Hematopoietic multipotent progenitor cell (in vitro differentiated cells): ENCODE measurements at regions not wholly inside any gene's neighbourhood (a gene's known extent, or its start where the extent isn't known, plus 50 kb on each side); places are given as distances from the start of the nearest gene placed in this dataset.
"Not testable (repeated sequence)": the region's sequence is repeated elsewhere in the genome, so short reads cannot be mapped to it uniquely, and the experiment has no call there.

Experiments
- DNase-seq, 3 donors: peaks; one replicate each; pipeline ENCODE4 v3.0.0-alpha.2; 2011 to 2015; ENCODE audit warnings: low read depth in 2 of 3, low spot score in 2 of 3

DNA sequence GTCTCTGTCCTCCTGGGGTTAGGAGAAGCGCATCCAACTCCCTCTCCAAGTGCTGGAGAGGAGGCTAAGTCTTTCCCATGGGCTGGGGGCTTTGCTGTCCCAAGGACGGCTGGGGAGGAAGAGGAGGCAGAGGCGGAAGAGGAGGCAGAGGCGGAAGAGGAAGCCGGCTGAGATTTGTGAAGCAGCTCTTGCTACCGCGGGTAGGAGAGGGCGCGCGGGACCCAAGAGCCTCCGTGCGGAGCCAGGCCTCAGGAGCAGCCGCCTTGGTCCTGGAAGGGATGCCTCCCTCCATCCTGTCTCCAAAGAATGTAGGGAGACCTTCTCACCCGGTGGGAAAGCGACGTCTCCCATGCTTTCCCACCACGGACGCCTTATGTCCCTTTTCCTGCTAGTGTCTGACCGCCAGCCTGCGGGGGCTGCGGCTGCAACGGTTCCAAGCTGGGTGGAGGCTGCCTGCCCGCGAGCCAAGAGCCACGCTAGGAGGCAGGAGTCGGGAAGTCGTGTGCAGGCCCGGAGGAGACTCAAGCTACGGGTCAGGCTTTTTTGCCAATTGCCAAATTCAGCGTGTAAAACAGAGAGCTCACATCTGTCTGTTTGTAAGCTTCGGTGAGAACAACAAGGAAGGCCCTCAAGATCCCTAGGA is 320.3 kb downstream of the FAM72C start:
- no peak for DNase-seq

GRCh38 chr1:143644035-143644434 is 327.8 kb downstream of the FAM72C start:
- not testable (repeated sequence) for DNase-seq

DNA sequence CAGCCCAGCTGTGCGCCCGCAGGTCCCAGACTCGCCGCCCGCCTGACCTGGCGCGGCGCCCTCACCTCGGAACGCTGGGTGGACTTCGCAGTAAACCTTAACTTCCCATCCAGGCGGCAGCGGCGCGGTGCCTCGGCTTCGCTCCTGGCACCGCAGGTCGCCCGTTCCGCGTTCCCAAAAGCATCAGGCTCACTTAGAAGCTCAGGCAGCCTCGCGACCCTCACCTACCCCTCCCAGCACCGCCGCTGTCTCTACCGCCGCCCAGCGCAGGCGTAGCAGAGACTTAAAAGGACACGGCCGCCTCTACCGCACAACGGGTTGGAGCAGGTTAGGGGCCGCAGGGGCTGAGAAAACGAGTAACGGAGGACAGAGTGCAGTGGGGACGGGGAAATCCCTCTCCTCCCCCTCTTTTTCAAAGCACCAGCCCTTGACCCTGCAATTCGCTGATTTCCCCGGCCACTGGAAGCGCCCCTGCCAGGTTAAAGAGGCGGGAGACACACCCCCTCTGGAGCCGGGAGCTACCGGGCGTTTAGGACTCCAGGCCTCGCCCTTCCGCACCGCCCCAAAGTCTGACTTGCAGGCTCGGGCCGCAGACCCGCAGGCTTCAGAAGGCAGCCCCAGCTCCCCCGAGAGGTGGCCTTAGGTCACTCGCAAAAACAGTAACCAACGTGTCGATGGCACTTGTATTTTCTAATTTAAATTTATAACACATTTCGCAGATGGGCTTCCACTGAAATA is 328.5 kb downstream of the FAM72C start:
- no peak for DNase-seq

GRCh38 chr1:143625886-143626285 is 345.9 kb downstream of the FAM72C start:
- no peak for DNase-seq

- no peak for DNase-seq
Observed at GRCh38 chr1:143619851-143620250, 351.9 kb downstream of the FAM72C start.

DNA sequence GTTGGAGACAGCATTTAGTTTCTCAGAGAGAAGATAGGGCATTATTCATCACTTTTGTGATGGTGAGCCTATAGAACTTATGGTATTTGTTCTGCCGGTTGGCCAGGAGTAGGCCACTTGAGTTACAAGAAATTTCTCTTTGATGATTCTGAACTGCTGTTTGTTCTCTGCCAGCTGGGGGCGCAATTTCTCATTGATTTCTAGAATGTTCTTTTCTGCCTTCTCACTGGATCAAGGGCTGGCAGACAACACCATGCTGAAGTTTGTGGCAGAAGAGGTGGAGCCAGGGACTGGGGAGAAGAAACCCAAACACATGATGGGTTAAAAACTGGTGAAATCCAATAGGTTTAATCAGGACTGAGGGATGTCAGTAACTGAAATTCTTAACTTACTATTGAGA is 360.6 kb downstream of the FAM72C start:
- DNase-seq = no peak

GRCh38 chr1:143610196-143610595 is 361.6 kb downstream of the FAM72C start:
- DNase-seq = no peak

GRCh38 chr1:143604887-143605286 is 366.9 kb downstream of the FAM72C start:
- no peak for DNase-seq

DNA sequence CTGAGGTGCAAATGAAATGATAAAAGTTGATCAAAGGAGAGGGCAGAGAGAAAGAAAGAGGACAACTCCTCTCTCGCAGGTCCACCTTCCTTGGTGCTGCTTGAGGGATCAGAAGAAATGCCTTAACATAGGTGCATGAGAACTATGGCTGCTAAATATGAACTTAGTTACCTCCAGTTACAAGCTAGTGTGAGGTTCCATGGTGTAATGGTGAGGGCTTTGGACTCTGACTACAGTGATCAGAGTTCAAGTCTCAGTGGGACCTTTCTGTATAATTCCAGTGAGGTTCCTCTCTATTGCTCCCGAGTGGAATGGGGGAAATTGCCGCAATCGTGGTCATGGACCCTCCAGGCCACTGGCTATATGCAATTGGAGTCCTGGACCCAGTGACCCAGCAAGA is 387.3 kb downstream of the FAM72C start:
- no peak for DNase-seq

DNA sequence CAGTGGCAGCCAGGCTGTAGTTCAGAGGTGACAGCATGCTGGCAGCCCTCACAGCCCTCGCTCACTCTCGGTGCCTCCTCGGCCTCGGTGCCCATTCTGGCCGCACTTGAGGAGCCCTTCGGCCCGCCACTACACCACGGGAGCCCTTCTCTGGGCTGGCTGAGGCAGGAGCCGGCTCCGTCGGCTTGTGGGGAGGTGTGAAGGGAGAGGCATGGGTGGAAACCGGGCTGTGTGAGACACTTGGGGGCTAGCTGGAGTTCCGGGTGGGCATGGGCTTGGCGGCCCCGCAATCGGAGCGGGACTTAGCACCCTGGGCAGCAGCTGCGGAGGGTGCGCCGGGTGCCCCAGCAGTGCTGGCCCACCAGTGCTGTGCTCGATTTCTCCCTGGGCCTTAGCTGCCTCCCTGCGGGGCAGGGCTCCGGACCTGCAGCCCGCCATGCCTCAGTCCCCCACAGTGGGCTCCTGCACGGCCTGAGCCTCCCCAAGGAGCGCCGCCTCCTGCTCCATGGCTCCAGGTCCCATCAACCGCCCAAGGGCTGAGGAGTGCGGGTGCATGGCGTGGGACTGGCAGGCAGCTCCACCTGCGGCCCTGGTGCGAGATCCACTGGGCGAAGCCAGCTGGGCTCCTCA is 396.8 kb downstream of the FAM72C start:
- DNase-seq = no peak

- DNase-seq = not testable (repeated sequence)
Observed at GRCh38 chr1:143572661-143573060, 399.1 kb downstream of the FAM72C start.

DNA sequence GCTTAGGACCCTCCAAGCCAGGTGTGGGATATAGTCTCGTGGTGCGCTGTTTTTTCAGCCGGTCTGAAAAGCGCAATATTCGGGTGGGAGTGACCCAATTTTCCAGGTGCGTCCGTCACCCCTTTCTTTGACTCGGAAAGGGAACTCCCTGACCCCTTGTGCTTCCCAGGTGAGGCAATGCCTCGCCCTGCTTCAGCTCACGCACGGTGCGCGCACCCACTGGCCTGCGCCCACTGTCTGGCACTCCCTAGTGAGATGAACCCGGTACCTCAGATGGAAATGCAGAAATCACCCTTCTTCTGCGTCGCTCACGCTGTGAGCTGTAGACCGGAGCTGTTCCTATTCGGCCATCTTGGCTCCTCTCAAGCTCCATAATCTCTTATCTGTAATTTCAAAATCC is 408.0 kb downstream of the FAM72C start:
- DNase-seq = not testable (repeated sequence)

GRCh38 chr1:143553627-143554026 is 418.2 kb downstream of the FAM72C start:
- DNase-seq = no peak

DNA sequence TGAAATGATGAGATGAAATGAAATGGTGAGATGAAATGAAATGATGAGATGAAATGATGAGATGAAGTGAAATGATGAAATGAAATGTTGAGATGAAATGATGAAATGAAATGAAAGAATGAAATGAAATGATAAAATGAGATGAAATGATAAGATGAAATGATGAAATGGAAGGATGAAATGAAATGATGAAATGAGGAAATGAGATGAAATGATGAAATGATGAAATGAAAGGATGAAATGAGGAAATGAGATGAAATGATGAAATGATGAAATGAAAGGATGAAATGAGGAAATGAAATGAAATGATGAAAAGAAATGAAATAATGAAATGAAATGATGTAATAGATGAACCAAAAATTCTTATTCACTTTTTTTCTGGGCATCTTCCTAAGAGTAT is 467.1 kb downstream of the FAM72C start:
- not testable (repeated sequence) for DNase-seq

DNA sequence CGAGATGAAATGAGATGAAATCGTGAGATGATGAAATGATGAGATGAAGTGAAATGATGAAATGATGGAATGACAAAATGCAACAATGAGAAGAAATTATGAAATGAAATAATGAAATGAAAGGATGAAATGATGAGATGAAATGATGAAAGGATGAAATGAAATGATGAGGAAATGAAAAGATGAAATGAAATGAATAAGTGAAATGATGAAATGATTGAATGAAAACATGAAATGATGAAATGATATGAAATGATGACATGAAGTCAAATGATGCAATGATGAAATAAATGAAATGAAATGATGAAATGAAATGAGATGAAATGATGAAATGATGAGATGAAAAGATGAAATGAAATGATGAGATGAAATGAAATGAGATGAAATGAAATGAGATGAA is 467.7 kb downstream of the FAM72C start:
- not testable (repeated sequence) for DNase-seq

DNA sequence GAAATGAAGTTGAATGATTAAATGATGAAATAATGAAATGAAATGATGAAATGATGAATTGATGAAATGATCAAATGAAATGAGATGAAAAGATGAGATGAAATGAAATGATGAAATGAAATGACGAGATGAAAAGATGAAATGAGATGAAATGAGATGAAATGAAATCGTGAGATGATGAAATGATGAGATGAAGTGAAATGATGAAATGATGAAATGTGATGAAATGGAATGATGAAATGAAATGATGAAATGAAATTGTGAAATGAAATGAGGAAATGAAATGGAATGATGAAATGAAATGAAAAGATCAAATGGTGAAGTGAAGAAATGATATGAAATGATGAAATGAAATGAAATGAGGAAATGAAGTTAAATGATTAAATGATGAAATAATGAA is 468.7 kb downstream of the FAM72C start:
- DNase-seq = not testable (repeated sequence)

DNA sequence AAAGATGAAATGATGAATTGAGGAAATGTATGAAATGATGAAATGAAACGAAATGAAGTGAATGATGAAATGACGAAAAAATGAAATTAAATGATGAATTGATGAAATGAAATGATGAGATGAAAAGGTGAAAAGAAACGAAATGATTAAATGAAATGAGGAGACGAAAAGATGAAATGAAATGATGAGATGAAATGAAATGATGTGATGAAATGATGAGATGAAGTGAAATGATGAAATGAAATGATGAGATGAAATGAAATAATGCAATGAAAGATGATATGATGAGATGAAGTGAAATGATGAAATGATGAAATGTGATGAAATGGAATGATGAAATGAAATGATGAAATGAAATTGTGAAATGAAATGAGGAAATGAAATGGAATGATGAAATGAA is 469.7 kb downstream of the FAM72C start:
- DNase-seq = not testable (repeated sequence)

DNA sequence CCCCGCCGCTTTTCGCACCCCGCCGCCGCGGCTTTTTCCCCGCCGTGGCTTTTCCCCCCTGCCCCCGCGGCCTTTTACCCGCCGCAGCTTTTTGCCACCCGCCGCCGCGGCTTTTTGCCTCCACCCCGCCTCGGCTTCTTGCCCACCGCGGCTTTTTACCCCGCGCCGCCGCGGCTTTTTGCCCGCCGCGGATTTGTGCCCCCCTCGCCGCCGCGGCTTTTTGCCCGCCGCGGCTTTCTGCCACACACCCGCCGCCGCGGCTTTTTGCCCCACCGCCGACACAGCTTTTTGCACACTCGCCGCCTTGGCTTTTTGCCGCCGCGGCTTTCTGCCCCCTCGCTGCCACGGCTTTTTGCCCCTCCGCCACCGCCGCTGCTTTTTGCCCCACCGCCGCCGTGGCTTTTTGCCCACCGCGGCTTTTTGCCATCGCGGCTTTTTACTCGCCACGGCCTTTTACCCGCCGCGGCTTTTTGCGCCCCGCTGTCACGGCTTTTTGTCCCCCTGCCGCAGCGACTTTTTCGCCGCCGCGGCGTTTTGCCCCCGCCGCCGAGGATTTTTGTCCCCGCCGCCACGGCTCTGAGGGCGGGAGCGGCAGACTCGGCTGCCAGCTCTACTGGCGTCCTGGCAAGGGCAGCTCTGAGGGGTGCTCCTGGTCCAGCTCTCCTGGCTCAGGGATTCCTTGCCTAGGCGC is 473.6 kb downstream of the FAM72C start:
- DNase-seq = not testable (repeated sequence)

DNA sequence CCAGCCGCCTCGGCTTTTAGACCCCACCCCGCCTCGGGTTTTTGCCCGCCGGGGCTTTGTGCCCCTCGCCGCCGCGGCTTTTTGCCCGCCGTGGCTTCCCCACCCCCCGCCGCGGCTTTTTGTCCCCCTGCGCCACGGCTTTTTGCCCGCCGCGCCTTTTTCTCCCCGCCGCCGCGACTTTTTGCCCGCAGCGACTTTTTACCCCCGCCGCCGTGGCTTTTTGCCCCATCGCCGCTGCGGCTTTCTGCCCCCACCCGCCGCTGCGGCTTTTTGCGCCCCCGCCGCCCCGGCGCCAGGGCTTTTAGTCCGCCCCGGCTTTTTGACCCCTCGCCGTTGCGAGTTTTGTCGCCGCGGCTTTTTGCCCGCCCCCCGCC is 474.4 kb downstream of the FAM72C start:
- no peak for DNase-seq

- DNase-seq = not testable (repeated sequence)
Observed at GRCh38 chr1:143496526-143497373, 475.0 kb downstream of the FAM72C start.
